Stimulated activated CD8-positive, alpha-beta memory T cell treated with anti-CD3 and anti-CD28 coated beads, Interleukin-4, amount 100 ng/mL, for 24 hours (primary cell): ENCODE measurements at regions not wholly inside any gene's neighbourhood (a gene's known extent, or its start where the extent isn't known, plus 50 kb on each side); places are given as distances from the start of the nearest gene placed in this dataset.
"Not testable (repeated sequence)": the region's sequence is repeated elsewhere in the genome, so short reads cannot be mapped to it uniquely, and the experiment has no call there.

Source experiments
- DNase-seq: peaks from one replicate; pipeline ENCODE4 v3.0.0-alpha.2; 2020; ENCODE audit warnings: low read depth

GRCh38 chr20:28562510-28562898 is 2695.0 kb upstream of the DEFB115 start:
- no peak for DNase-seq

- DNase-seq = not testable (repeated sequence)
Measured at GRCh38 chr20:28562899-28563521, 2694.5 kb upstream of the DEFB115 start.

- not testable (repeated sequence) for DNase-seq
Measured at GRCh38 chr20:28564024-28564423, 2693.4 kb upstream of the DEFB115 start.

- not testable (repeated sequence) for DNase-seq
Measured at GRCh38 chr20:28564688-28565463, 2692.6 kb upstream of the DEFB115 start.

- not testable (repeated sequence) for DNase-seq
Measured at GRCh38 chr20:28575991-28576390, 2681.5 kb upstream of the DEFB115 start.

GRCh38 chr20:28591680-28592079 is 2665.8 kb upstream of the DEFB115 start:
- not testable (repeated sequence) for DNase-seq

GRCh38 chr20:28593383-28593782 is 2664.1 kb upstream of the DEFB115 start:
- not testable (repeated sequence) for DNase-seq

- DNase-seq = not testable (repeated sequence)
Measured at GRCh38 chr20:28594476-28594875, 2663.0 kb upstream of the DEFB115 start.

GRCh38 chr20:28602006-28602402 is 2655.5 kb upstream of the DEFB115 start:
- not testable (repeated sequence) for DNase-seq

- DNase-seq = peak; percentile 71
Measured at GRCh38 chr20:28602403-28603217, 2654.9 kb upstream of the DEFB115 start.

- not testable (repeated sequence) for DNase-seq
Measured at GRCh38 chr20:28603218-28603577, 2654.3 kb upstream of the DEFB115 start.

- DNase-seq = no peak
Measured at GRCh38 chr20:28616354-28616753, 2641.1 kb upstream of the DEFB115 start.

- DNase-seq = not testable (repeated sequence)
Measured at GRCh38 chr20:28619956-28620651, 2637.4 kb upstream of the DEFB115 start.

GRCh38 chr20:28625112-28625511 is 2632.4 kb upstream of the DEFB115 start:
- DNase-seq = not testable (repeated sequence)

- not testable (repeated sequence) for DNase-seq
Measured at GRCh38 chr20:28640831-28641230, 2616.6 kb upstream of the DEFB115 start.
